CD4-positive, alpha-beta T cell treated with Interleukin-10 for 1 hour (primary cell): ENCODE measurements at regions not wholly inside any gene's neighbourhood (a gene's known extent, or its start where the extent isn't known, plus 50 kb on each side); places are given as distances from the start of the nearest gene placed in this dataset.

Experiments used
- DNase-seq: peaks from one replicate; pipeline ENCODE4 v3.0.0-alpha.2; 2020

DNA sequence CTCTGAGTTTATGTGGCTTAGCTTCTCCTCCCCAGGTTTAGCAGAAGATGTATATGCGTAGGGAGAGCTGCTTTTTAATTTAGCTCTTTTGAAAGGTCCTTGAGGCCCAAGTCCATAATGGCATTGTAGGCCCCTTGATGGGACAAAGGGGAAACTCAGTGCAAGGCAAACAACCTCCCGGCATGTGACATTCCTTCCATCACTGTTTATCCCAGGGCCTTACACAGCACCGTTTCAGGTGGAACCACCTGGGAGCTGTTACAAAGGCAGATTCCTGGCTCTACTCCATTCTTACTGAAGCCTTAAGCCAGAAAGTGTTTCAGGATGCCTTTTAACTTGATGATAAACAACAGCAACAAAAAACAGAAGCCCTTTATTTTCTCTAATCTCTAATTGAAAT lies 555.4 kb downstream of the SLC4A3 start:
- no peak for DNase-seq

DNA sequence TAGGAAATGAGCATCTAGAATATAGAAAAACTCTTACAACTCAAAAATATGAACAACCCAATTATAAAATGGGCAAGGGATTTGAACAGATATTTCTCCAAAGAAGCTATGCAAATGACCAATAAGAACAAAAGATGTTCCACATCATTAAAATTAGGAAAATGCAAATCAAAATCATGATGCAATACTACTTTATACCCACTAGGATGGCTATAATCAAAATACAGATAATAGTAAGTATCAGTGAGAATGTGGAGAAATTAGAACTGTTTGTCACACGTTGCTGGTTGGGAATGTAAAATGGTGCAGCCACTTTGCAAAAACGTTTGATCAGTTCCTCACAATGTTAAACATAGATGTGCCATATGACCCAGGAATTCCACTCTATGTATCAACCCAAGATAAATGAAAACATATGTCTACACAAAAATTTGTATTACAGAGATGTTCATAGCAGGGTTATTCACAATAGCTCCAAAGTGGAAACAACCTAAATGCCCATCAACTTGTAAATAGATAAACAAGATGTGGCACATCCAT lies 558.4 kb downstream of the SLC4A3 start:
- DNase-seq = no peak

DNA sequence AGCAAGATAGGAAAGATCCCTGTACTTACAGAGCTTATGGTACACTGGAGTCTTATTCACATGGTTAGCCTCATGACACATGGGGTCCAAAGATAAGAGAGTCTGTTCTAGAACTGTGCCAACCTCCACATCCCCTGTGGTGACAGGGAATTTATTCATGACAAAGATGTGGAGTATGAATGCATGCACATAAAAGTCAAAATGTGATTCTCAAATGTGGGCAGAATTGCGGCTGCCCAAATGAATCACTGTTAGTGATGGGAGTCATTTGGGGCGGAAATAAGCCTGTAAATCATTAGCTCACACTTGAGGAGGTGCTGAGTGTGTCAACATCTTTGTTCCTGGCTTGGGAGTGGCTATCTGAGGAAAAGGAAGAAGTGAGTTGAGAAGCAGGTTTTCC lies 560.6 kb downstream of the SLC4A3 start:
- DNase-seq = no peak

DNA sequence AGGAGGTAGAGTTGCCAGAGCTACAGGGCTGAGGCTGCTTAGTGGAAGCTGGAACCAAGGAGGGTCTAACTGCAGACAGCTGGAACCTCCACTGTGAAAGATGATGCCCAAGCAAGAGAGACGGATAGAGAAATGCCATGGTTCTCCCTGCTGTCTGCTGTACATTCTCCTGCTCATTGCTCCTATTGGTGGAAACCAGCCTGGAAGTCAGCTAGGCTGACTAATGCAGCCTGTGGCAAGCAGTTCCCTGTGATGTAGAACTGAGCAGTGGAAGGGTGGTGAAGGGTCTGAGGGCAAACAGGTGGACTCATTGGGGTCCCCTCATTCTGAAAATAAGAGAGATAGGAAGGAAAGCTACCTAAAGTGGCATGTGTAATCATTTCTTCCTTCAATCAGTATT lies 563.6 kb downstream of the SLC4A3 start:
- no peak for DNase-seq

DNA sequence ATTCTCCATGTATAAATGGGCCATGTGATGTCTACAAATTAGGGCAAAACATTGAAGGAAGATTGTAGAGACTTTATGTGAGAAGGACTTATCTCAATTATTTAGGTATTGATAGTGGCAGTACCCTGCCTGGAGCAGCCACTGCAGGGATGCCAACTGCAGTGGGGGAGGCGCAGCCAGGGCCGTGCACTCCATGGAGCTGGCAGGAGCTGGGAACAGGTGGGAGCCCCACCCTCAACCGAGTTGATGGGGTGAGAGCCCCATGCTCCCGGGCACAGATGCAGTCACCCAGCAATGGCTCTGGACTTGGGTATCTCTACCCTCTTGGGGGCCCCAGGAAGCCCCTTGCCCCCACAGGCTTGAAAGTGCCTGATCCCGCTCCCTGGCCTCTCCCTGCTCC lies 564.3 kb downstream of the SLC4A3 start:
- no peak for DNase-seq

DNA sequence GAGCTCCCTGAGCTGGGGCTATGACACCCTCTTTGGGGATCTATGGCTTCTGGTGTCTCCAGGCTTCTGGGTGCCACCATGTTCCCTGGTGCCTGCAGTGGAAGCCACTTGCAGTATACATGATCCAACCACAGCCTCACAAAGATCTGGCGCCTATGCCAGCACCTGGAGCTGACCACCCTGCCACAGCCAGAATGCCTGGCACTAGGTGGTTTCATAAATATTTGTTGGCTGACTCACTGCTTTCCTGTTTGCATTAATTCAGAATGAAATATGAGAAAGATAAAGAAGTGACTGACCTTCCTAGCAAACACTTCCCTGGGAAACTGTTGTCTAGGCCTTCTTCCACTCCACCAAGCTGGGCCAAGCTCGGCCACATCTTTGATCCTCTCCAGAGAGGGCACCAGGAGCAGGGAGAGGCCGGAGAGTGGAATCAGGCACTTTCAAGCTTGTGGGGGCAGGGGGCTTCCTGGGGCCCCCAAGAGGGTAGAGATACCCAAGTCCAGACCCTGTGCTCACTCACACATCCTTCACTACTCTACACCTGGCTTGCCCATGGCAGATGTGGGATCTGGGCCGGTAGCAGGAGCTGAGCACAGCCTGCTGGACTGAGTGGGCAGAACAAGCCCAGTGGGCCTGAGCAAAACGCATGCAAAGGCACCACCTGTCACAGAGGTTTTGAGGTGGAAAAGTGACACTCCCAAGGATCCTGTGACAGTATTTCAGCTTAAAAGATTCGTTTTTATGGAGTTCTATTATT lies 565.7 kb downstream of the SLC4A3 start:
- DNase-seq = no peak

DNA sequence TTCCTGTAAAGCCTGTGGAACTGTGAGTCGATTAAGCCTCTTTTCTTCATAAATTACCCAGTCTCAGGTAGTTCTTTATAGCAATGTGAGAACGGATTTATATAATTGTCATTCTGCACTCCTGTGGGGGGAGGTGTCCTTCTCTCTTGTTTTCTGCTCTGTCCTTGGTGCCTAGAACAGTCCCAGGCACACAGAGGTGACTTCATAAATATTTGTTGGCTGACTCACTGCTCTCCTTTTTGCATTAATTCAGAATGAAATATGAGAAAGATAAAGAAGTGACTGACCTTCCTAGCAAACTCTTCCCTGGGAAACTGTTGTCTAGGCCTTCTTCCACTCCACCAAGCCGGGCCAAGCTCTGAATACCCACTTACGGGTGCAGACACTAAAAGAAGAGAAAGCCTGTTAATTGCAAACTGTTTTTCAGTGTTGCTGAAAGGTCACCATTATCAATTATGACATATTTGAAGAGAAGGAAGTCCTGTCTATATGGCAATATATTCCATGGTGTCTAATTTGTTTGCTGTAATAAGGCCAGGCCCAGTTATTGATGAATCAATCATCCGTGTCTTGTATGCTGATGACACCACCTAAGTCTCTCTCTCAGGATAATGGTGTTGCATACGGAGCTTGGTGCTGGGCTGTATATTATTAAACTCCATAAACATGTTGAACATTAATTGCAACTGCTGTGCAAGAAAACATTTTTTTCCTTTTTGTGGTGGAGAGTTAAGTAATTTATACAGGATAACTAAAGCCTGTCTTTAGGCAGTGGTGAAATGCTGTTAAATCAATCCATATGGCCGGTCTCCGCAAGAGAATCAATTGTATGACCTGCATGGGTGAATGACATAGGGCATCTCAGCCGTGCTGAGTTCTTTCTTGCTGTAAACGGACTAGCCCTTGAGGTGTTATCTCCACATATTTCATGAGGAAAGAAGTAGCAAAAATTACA lies 567.5 kb downstream of the SLC4A3 start:
- DNase-seq = no peak

DNA sequence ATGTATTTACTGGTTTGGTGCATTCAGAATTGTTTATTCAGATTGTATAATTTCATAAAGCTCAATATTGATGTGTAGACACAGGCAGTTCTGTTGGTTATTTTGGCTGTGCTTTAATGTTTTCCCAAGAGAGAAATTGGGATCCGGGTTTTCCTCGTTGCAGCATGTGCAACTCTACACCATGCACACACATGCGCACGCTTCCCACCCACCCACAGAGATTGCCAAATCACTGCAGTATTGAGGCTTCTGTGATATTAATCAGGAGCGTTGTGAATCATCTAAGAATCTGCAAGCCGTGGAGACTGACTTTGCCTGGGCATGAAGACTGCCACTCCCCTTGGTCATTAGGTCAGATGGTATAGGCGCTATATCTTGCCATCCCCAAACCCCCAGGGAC lies 571.5 kb downstream of the SLC4A3 start:
- DNase-seq = no peak

DNA sequence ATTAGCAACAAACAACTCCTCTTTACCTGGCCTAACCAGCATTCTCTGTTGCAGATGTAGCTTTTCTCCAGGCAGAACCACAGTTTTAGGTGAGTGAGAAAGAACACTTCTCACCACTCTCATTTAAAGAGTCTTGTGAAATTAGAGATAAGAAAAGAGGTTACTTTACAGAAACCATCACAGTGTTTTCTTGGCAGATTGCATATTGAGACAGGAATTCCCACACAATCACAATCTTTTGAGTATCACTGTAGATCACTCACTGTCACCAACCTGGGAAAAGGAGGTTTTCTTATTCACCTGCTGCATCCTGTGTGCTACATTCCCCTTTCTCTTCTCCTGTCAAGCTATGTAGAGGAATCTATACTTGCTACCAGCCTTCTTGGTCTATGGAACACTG lies 574.6 kb downstream of the SLC4A3 start:
- DNase-seq = no peak

DNA sequence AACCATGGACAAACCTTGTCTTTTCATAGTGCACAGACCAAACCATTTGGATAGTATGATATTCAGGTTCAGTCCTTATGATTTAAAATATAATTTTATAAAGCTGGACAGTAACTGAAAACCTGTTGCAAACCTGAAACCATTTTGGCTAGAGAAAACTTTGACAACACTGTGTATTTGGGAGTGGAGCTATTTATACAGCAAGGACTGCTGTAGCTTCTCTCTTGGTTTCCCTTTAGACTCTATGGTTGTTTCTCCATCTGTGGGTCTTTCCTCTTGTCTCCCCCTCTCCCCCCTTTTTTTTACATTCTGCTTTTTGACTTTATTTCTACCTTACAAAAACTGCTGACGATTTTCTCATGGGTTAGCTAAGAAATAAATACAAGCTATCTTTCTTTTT lies 581.7 kb downstream of the SLC4A3 start:
- DNase-seq = no peak

DNA sequence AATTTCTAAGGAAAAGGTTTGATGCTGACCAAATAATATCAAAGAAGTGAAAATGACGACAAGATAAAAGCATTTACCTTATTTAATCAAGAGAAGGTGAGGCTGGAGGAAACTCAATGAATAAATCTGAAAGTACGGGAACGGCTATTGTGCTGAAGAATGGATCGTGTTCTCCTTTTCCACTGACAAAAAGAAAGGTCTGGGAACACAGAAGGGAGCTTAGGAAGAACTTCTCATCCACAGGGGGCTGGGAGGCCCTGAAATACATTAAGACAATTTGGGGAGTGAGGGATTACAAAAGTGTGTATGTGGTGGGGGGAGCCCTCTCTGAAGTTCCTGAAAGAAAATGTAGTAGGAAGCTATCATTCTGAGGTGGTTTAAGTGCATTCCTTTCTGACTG lies 582.3 kb downstream of the SLC4A3 start:
- DNase-seq = no peak

DNA sequence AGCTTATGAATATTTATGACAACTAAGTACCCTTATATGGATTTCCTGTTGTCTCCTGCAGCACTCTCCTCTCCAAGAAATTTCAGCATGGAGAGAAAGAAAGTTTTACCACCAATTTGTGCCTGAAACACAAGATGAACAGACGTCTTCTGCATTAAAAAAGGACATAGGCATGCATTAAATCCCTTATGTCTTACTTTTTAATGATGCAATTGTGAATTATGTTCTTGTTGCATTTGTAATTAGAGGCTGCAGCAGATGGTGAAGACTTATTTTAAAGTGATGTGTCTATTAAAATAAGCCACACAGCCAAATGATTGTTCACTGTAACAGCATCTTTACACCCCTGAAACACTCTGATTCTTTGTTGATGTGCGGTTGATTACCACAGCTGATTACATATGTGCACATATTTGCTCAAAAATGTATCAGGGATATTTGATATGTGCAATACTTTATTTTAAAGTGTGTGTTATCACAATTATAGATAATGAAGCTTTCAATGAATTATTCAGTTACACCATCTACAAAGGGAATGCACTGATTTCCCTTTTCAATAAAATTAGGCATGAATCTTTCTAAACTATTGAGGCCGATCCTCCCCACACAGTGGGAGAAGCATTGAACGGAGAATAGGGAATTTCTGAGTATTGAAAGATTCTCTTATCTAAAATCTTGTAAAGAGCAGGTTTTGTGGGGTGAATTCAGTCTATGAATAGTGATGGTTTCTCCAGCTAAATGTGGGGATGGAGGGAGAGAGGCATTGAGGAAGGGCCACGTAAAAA lies 585.1 kb downstream of the SLC4A3 start:
- no peak for DNase-seq

DNA sequence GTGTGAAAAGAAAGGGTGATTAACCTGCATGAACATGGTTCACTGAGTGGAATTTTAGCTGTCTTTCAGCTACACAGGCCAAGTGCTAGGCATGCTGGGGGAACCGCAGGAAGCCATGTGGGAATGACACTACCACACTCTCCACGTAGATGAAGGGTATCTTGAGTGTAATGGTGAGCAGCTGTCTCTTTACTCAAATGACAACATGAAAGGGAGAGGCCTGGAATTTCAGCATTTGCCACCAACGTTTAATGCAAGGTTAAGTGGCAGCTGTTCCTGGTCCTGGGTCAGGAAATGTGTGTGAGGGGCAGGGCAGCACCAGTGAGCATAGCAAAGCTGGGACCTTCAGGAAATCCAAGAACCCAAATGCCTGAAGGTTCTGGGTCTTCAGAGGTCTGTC lies 588.4 kb downstream of the SLC4A3 start:
- no peak for DNase-seq

DNA sequence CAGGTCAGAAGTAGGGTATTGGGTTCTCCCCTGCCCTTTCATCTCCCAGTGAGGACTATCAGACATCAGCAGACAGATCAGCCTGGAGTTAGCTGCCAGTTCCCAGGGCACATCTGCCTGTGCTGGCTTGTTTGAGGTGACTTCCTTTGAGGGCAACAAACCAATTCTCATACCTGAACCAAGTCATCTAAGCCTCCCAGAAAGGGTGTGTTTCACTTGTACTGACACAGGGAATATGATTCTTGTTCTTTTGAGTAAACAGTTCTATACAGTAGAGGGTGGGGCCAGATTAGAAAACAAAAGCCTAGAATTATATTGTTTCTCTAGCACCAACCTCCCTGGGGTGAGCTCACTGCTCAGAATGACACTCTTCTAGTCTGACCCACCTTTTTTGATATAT lies 591.9 kb downstream of the SLC4A3 start:
- no peak for DNase-seq

DNA sequence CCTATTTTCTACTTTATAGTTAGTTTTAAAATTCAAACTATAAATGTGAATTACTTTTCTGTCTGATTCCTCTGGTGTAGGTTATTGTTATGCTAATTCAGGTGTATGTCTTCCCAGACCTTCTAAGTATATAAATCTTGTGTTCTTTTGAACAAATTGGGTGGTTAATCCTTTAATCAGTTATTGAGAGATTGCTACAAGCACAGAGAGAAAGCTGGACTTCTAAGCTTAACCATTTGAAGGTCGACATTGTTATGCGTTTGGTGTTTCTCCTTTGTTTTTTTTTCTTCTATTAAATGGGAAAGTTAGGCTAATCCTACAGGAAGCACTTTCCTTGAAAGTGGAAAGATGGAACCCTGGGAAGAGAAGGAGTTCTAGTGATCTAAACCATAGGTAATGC lies 592.6 kb downstream of the SLC4A3 start:
- no peak for DNase-seq

DNA sequence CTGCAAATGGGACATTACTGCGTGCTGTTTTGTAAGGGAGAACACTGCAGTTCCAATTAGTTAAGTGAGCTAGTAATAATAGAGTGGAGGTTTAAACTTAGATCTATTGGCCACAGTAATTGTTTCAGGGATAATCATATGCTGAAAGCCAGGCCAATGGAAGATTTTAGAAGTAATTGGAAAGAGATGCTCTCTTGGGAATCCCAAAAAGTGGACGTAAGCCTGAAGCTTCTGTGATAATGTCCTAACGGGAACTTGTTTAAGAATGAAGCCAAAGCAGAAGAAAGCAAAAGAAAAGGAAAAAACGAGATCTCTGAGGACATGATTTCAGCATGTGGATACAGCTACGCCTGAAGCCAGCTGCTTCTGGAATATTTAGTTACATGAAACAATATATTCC lies 594.6 kb downstream of the SLC4A3 start:
- no peak for DNase-seq

DNA sequence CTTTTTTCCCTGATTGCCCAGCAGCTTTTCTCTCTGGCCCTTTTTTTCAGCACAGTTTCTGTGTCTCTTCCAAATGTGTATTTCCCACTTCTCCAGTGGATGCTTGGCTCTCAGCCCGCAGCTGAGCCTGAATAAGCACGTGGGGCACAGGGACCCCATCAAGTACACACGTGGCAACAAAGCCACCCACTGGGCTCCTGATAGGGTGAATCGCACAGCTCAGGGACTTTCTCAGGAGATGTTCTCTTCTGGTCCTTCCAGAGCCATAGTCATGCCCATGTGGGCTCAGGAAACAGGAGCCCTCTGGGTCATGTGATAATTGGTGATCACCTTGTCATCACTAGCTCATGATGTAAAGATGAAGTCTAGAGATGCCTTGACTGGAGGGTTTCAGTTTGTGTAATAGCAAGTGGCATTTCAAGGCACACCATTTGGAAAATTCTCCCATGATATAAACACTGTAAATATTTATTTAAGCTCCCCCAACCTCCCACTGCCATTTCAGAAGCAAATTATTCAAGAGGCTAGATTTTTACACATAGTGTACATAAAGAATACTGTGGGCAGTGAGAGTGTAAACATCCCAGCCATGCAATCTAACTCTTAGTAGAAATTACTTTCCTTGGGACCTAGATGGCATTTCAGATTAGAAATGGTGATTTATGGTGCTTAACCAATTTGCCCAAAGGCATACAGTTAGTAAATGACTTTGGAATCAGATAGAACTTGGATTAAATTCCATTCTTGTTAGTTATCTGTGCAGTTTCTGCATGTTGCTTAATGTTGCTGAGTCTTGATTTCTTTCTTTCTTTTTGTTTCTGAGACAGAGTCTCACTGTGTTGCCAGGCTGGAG lies 597.5 kb downstream of the SLC4A3 start:
- DNase-seq = no peak

DNA sequence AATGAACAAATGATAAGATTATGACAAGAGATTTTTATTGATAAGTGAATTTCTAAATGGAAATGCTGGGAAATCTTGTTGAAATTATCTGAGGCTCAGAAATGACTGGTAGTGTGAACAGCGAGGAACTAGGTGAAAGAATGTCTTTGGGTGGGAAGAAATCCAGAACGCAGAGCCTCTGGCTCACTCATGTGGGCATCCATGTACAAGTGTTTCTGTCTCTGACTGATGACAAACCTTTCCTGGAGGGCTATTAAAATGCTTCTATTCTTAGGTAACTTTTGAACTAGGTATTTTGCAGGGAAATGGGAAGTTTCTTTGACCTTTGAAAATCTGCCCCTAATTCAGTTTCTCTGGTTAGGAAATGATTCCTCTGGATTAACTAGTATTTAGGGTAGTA lies 598.6 kb downstream of the SLC4A3 start:
- DNase-seq = no peak

DNA sequence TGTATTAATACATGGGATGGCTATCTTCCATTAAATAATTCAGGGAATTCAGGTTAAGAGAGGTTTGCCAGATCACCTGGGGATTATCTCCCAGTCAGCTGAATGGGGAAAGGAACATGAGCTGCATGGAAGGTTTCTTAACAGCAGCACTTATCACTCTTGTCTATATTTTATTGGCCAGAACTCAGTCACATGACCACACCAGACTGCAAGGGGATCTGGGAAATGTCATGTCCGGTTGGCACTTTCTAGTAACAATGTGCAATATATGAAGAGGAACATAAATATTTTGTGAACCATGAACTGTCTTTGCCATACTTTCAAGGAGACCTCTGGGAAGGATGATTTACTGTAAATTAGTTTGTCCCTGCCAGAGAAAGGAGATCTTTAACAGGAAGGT lies 599.1 kb downstream of the SLC4A3 start:
- DNase-seq = no peak

DNA sequence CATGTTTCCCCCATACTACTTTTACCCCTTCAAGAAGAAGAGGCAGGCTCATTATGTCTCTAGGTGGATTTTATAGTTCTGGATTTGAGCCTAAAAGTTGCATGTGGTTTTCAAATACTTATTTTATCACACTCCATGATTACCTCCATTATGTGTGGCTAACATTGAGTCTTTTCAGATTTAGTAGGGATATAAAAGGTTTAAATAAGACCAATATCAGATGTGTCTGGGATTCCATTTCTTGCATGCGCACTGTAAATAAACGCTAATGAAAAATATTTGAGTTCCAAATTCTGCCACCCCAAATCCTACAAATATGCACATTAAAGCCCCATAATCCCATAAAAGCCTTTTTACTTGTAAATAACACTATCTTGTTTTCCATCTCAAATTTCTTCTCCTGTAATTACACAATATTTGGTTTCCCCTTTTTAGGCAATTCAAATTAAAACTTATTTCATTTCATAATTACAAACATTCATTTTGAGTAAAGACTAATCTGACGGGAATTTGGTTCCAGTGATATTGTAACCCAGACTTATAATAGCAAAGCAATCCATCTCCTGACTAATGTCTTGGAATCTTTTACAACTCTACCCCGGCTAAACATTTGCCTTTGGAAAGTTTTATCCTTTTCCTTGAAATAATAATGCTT lies 600.0 kb downstream of the SLC4A3 start:
- no peak for DNase-seq

DNA sequence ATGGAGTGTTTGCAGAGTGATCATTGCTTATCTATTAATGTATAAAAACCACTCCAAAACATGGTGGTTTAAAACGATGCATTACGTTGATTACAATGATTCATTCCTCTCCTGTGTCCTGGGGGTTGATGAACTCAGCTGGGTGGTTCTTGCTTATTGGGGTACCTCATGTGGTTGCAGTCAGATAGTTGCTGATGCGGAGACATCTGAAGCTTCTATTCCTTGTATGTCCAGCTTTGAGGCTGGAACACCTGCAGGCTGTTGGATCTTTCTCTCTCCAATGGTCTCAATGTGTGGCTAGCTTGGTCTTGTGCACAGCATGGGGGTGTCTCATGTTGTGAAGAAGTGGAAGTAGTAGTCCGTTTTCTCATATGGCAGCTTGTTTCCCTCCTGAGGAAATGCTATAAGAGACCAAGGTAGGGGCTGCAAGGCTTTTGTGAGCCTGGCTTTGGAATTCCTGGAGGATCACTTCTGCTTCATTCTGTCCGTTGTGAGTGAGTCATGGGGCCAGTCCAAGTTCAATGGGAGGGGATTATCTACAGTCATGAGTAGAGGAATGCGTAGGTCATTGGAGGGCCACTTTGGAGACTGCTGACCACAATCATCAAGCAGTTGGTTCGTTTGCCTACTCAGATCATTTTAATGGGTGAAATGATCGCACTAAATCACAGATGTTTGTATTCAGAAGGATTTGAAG lies 601.0 kb downstream of the SLC4A3 start:
- no peak for DNase-seq
